ENCODE measurements at regions not wholly inside any gene's neighbourhood (a gene's known extent, or its start where the extent isn't known, plus 50 kb on each side); places are given as distances from the start of the nearest gene placed in this dataset.

DNA sequence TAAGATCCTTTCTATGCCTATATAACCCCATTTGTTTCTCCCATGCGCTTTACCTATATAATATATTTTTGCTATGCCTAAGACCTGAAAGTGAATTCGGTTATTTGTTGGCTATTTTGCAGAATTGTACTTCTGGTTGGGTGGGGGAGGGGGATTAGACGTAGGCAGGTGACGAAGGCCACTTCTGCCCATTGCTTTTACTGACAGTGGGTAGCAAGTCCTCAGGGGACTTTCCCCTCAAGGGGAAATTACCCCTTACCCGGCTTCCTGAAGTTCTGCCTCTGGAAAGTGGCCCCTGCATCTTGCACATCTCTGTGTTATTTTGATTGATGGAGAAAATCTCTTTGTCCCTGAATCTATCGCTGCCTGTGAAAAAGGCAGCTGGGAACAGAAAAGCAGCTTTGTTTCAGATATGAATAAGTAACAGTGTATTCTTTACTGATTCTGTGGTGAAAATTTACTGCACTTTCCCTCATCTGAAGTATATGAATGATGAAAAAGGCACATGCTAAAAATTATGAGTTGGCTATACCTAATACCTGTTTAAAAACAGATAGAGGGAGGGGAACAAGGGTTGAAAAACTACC is 133.9 kb downstream of the UTRN start:
- TF ChIP-seq ZBTB7A (IDR thresholded peaks at IDR 0.05; ENCODE audit: low read depth) (no peak), FOXM1 (IDR thresholded peaks at IDR 0.05; ENCODE audit: borderline replicate concordance, low read depth) (no peak), REST (IDR thresholded peaks at IDR 0.05; ENCODE audit: low read depth) (no peak), NFIC (IDR thresholded peaks at IDR 0.05) (no peak), TEAD4 (IDR thresholded peaks at IDR 0.05) (no peak), CEBPB (IDR thresholded peaks at IDR 0.05) (no peak), EGR1 (IDR thresholded peaks at IDR 0.05) (no peak), TCF12 (IDR thresholded peaks at IDR 0.05; ENCODE audit: low read depth) (no peak), TAF1 (IDR thresholded peaks at IDR 0.05; ENCODE audit: low read depth) (no peak), EP300 (IDR thresholded peaks at IDR 0.05; ENCODE audit: borderline replicate concordance) (no peak), CREB1 (IDR thresholded peaks at IDR 0.05; ENCODE audit: low read depth) (no peak), YY1 (IDR thresholded peaks at IDR 0.05; ENCODE audit: low read depth) (no peak), RAD21 (IDR thresholded peaks at IDR 0.05; ENCODE audit: low read depth) (no peak), USF1 (IDR thresholded peaks at IDR 0.05) (no peak)
- TF ChIP-seq, protein P1, sequence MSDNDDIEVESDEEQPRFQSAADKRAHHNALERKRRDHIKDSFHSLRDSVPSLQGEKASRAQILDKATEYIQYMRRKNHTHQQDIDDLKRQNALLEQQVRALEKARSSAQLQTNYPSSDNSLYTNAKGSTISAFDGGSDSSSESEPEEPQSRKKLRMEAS (IDR thresholded peaks at IDR 0.05) = no peak

DNA sequence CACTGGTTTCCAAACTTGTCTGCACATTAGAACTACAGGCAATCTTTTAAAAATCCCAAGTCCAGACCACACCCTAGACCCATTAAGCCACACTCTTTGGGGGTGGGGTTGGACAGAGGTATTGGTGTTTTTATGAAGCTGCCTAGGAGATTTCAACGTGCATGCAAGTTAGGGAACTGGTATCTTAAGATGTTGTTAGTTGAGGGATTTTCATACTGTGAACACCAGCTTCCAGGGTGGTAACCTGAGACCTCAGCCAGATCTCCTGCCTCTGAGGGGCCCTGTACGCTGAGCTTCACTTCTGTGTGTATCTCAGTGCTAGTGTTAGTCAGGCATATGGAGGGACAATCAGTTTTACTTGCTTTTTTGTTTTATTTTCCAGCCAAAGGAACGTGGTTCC is 138.0 kb downstream of the UTRN start:
- no peak for TF ChIP-seq CEBPB (IDR thresholded peaks at IDR 0.05)
- TF ChIP-seq EP300 (IDR thresholded peaks at IDR 0.05; ENCODE audit: borderline replicate concordance) = no peak
- no peak for TF ChIP-seq TCF12 (IDR thresholded peaks at IDR 0.05; ENCODE audit: low read depth)
- no peak for TF ChIP-seq RAD21 (IDR thresholded peaks at IDR 0.05; ENCODE audit: low read depth)
- no peak for TF ChIP-seq REST (IDR thresholded peaks at IDR 0.05; ENCODE audit: low read depth)

DNA sequence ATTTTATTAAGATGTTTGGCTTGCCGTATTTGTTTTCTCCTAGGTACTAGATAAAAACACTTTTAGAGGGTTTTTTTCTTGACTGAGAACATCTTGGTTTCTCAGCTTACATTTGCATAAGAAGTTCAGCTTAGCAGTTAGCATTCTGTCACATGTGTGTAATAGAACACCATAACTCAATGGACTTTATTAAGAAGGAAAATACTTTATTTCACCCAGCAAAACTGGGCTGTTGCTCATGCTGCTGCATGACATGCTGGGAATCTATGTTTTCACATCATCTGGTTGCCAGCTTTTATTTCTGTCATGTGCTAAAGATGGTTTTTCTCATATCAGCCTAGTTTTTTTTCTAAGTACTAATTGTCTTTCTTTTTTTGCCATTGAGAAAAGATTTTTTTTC is 144.6 kb downstream of the UTRN start:
- TF ChIP-seq USF1 (IDR thresholded peaks at IDR 0.05) (no peak), EP300 (IDR thresholded peaks at IDR 0.05; ENCODE audit: borderline replicate concordance) (no peak)

- TF ChIP-seq TEAD4 (IDR thresholded peaks at IDR 0.05) = no peak
- no peak for TF ChIP-seq EP300 (IDR thresholded peaks at IDR 0.05; ENCODE audit: borderline replicate concordance)
- no peak for TF ChIP-seq TCF12 (IDR thresholded peaks at IDR 0.05; ENCODE audit: low read depth)
- no peak for TF ChIP-seq ZBTB7A (IDR thresholded peaks at IDR 0.05; ENCODE audit: low read depth)
- no peak for TF ChIP-seq USF1 (IDR thresholded peaks at IDR 0.05)
Observed at GRCh38 chr6:144434308-144434990, 149.3 kb downstream of the UTRN start.

- no peak for TF ChIP-seq TAF1 (IDR thresholded peaks at IDR 0.05; ENCODE audit: low read depth)
- no peak for TF ChIP-seq REST (IDR thresholded peaks at IDR 0.05; ENCODE audit: low read depth)
- TF ChIP-seq ZBTB7A (IDR thresholded peaks at IDR 0.05; ENCODE audit: low read depth) = no peak
- no peak for TF ChIP-seq YY1 (IDR thresholded peaks at IDR 0.05; ENCODE audit: low read depth)
- no peak for TF ChIP-seq EGR1 (IDR thresholded peaks at IDR 0.05)
- no peak for TF ChIP-seq TEAD4 (IDR thresholded peaks at IDR 0.05)
- TF ChIP-seq, protein P1 (IDR thresholded peaks at IDR 0.05) = no peak
- TF ChIP-seq FOXM1 (IDR thresholded peaks at IDR 0.05; ENCODE audit: borderline replicate concordance, low read depth) = no peak
- no peak for TF ChIP-seq CEBPB (IDR thresholded peaks at IDR 0.05)
- TF ChIP-seq EP300 (IDR thresholded peaks at IDR 0.05; ENCODE audit: borderline replicate concordance) = no peak
- TF ChIP-seq TCF12 (IDR thresholded peaks at IDR 0.05; ENCODE audit: low read depth) = no peak
- no peak for TF ChIP-seq NFIC (IDR thresholded peaks at IDR 0.05)
- TF ChIP-seq CREB1 (IDR thresholded peaks at IDR 0.05; ENCODE audit: low read depth) = no peak
- TF ChIP-seq RAD21 (IDR thresholded peaks at IDR 0.05; ENCODE audit: low read depth) = no peak
- no peak for TF ChIP-seq USF1 (IDR thresholded peaks at IDR 0.05)
Observed at GRCh38 chr6:144435602-144436426, 150.7 kb downstream of the UTRN start.
